ENCODE measurements at regions not wholly inside any gene's neighbourhood (a gene's known extent, or its start where the extent isn't known, plus 50 kb on each side); places are given as distances from the start of the nearest gene placed in this dataset.

GRCh38 chr2:72001937-72002690 lies 145.5 kb downstream of the CYP26B1 start:
- no peaks in the 10 kb centered on the region for H3K27me3 Mint-ChIP-seq (ENCODE audit: insufficient read depth, low read depth, poor library complexity)
- Histone ChIP-seq H3K4me1 (ENCODE audit: insufficient read depth) (no peaks in the 10 kb centered on the region), H4K20me1 (replicated peaks; ENCODE audit: insufficient read depth) (no peaks in the 10 kb centered on the region), H3K4me2 (no peak overlapping the region), H3K27me3 (ENCODE audit: insufficient read depth) (no peaks in the 10 kb centered on the region), H3K4me3 (no peak overlapping the region), H3F3A (replicated peaks; ENCODE audit: low read depth) (no peaks in the 10 kb centered on the region), H3K79me2 (replicated peaks; ENCODE audit: insufficient read depth) (no peaks in the 10 kb centered on the region), H3K9me2 (ENCODE audit: insufficient read depth) (peaks cover 6% of the 10 kb centered on the region; the same call in 1 of the 2 replicates), H2AFZ (no peak overlapping the region), H3K36me3 (ENCODE audit: insufficient read depth) (no peaks in the 10 kb centered on the region), H3K27ac (ENCODE audit: low read depth) (no peak overlapping the region)
- peaks cover 10% of the 10 kb centered on the region for H3K4me1 Mint-ChIP-seq
- TF ChIP-seq ZNF331 (CRISPR knock-in tag; IDR thresholded peaks at IDR 0.05; ENCODE audit: low read depth) (no peak), POLR2AphosphoS5 (IDR thresholded peaks at IDR 0.05; ENCODE audit: low read depth) (no peak), NANOG (IDR thresholded peaks at IDR 0.05; ENCODE audit: borderline replicate concordance) (no peak), EZH2phosphoT487 (IDR thresholded peaks at IDR 0.05; ENCODE audit: unreplicated experiment) (no peak), ZNF462 (CRISPR knock-in tag; IDR thresholded peaks at IDR 0.05) (no peak)
- H3K4me3 Mint-ChIP-seq = no peak overlapping the region
- no peak for DNase-seq (ENCODE audit: low spot score)
- H3K36me3 Mint-ChIP-seq (ENCODE audit: low read depth) = no peaks in the 10 kb centered on the region
- ATAC-seq = no peak
- H3K27ac Mint-ChIP-seq = no peak overlapping the region
- no peaks in the 10 kb centered on the region for H3K9me3 Mint-ChIP-seq

DNA sequence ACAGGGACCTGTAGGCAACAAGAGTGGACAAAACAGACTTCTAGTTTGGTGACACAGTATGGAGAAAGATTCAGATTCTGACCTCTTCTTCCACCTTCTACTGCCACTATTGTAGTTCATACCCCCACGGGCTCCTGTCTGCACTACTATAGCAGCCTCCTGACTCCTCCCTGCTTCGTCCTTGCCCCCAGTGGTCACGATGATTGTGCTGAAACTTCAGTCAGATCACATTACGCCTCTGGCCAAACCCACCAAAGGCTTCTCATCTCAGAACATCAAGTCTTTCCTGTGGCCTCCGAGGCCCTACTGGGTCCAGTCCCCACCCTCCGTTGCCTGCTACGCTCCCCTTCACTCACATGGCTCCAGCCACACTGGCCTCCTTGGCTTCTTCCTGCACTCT lies 147.6 kb downstream of the CYP26B1 start:
- H3K27me3 Mint-ChIP-seq (ENCODE audit: insufficient read depth, low read depth, poor library complexity) = no peaks in the 10 kb centered on the region
- no peaks in the 10 kb centered on the region for H3K79me2 ChIP-seq (replicated peaks; ENCODE audit: insufficient read depth)
- H3K4me2 ChIP-seq = no peak overlapping the region
- H3K36me3 ChIP-seq (ENCODE audit: insufficient read depth) = no peaks in the 10 kb centered on the region
- H3F3A ChIP-seq (replicated peaks; ENCODE audit: low read depth) = no peaks in the 10 kb centered on the region
- H3K4me3 ChIP-seq = no peak overlapping the region
- no peaks in the 10 kb centered on the region for H3K9me3 Mint-ChIP-seq
- no peaks in the 10 kb centered on the region for H3K27me3 ChIP-seq (ENCODE audit: insufficient read depth)
- ATAC-seq = peak; percentile 89
- no peak overlapping the region for H2AFZ ChIP-seq
- H3K4me1 ChIP-seq (ENCODE audit: insufficient read depth) = no peaks in the 10 kb centered on the region
- TF ChIP-seq EZH2 (IDR thresholded peaks at IDR 0.05; ENCODE audit: low read depth, unreplicated experiment) = no peak
- no peak overlapping the region for H3K27ac ChIP-seq (ENCODE audit: low read depth)
- H3K4me3 Mint-ChIP-seq = no peak overlapping the region
- no peaks in the 10 kb centered on the region for H4K20me1 ChIP-seq (replicated peaks; ENCODE audit: insufficient read depth)
- peaks cover 6% of the 10 kb centered on the region; the same call in 1 of the 2 replicates for H3K9me2 ChIP-seq (ENCODE audit: insufficient read depth)
- peaks cover 14% of the 10 kb centered on the region for H3K4me1 Mint-ChIP-seq
- H3K36me3 Mint-ChIP-seq (ENCODE audit: low read depth) = no peaks in the 10 kb centered on the region
- H3K27ac Mint-ChIP-seq = no peak overlapping the region
- peak; percentile 21 for DNase-seq (ENCODE audit: low spot score)
